RPMI8226 (cell line): ENCODE measurements at regions not wholly inside any gene's neighbourhood (a gene's known extent, or its start where the extent isn't known, plus 50 kb on each side); places are given as distances from the start of the nearest gene placed in this dataset.

Source experiments
- DNase-seq: peaks from one replicate; pipeline ENCODE4 v3.0.0-alpha.2; 2015

DNA sequence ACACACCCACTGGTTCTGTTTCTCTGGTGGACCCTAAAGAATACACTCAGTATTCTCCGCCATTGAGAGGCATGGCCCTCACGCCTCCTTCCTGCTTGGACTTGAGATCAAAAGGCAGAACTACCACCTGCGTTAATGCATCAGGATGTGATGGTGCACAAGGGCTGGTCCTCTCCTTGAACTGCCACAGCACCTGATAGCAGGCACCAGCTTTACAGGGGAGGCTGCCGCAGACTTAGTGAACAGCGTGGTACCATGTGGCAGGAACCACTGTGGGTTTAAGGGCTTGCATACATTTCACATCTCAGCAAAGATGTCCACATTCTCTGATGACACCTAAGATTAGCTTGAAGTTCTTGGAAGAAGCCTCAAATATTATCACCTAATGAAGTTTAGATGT lies 208.7 kb downstream of the GADD45G start:
- DNase-seq: no peak

DNA sequence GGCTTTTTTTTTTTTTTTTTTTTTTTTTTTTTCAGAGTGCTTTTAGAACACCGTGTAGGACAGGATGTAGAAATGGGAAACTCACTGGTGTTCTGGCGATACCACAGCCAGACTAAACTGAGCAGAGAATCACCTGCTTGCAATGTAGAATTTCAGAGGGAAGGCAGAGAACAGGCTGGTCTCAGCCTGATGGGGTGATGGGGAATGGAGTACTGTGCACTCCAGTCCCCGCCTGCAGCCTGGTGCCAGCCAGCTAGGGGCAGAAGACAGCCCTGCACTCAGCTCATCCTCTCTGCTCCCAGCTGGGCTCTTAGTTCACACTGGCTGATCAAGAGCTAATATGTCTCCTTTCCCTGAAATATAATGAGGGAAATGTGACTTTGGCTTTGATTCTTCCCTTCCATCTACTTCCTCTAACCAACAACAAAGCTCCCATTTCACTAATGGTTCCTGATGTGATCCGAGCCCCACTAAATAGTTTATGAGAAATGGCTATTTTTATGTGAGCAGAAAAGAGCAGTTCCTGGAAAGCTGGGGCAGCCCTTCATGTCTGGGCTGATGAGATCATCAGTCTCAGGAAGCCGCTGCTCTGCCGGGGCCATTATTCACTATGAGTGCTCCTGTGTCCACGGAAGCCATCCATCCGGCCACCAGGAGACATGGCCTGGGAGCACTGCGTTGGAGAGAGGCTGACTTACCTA lies 209.7 kb downstream of the GADD45G start:
- DNase-seq: no peak

DNA sequence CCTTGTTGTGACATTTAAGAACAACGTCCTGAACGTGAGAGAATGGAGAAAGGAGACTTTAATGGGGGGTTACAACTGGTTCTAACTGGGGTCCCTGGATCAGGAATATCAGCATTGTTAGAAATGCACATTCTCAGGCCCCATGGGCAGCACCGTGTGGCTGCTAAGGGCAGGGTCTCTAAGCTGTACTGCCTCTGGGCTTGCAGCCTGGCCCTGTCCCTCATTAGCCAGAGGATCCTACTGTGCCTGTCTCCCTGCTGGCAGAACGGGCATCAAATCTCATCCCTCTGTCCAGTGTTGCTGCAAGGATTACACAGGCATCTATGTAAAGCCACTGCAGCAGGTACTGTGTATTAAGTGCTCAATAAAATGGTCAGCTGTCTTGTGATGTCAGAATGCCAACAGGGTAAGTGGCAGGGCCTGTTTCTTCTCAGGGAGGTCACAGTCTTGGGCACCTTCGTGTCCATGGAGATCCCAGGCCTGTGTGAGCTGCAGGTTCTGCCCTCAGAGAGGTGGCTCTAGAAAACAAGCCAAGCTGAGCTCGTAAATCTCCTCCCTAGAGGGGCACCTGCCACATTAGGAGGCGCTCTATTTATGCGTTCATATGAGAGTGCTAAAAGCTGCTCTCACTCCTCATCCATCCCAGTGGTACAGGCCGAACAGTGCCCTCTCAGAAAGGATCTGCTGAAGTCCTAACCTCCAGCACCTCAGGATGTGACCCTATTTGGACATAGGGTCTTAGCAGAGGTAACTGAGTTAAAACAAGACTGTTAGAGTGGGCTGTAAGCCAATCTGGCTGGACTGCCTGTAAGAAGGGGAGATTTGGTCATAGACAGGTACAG lies 210.5 kb downstream of the GADD45G start:
- no peak for DNase-seq

DNA sequence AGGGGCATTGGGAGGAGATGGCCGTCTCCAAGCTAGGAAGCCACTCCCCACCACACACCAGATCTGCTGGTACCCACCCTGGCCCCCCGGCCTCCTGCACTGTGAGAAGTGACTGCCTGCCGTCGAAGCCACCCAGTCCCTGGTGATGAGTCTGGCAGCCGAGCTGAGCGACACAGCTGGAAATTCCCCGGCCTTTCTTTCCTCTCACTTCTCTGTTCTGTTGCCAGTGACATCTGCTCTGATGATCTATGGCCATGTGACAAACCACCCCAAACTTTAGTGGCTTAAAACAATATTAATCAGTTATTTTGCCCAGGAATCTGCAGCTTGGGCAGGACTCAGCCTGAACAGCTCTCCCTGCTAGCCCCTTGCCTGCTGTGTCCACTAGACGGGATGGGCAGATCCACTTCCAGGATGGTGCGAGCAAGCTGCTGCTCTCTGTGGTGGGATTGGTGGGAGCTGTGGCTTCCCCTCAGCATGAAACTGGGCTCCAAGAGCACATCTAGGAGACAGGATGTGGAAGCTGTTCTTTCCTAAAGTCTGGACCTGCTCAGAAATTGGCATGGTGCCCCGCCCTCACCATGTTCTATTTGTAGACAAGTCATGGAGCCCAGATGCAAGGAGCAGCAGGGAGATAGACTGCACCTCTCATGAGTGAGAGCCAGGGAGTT lies 211.2 kb downstream of the GADD45G start:
- no peak for DNase-seq

DNA sequence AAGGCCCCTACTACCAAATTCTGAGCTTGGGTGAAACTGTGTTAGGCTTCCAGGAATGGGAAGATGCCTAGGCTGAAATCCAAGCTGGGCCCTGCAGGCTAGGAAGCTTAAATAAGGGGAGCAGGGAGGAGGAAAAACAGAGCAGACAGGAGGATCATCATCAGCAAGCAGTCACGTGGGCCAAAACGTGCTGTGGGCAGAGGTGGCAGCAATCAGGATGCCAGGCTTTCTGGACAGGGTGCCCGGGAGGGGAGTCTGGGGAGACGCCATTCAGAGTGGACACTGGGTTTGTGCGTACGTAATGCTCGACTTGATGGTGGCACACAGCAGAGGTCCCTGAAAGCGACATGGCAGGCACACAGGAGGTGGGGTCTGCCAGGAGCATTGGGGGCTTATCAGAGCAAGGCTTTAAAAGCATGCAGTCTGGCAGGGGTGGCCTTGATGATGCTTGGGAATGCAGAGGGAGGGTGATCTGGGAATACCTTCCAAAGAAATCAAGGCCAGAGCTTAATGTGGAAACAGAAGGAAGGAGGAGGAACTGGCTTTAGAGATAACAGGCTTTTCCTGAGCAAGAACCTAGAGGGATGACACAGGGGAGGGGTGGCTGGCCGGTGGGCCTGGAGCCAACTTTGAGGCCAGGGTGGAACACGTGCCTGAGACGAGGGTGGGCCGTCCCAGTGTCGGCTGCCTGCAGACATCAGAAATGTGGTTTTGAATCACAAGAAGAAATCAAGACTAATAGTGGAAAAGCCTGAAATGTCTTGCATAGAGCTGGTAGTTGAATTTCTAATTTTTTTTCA lies 212.5 kb downstream of the GADD45G start:
- DNase-seq: no peak

DNA sequence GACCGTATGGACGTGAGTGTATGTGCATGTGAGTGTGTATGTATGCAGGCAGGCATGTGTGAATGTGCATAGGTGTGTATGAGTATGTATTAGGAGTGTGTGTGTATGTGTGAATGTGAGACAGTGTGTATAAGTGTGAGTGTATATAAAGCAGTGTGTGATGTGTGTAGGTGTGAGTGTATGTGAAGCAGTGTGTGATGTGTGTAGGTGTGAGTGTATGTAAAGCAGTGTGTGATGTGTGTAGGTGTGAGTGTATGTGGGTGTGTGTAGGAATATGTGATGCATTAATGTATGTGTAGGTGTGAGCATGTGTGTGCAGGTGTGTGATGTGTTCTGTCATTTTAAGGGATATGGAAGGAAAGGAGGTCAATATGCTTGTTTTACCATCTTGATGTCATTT lies 215.5 kb downstream of the GADD45G start:
- DNase-seq: no peak

DNA sequence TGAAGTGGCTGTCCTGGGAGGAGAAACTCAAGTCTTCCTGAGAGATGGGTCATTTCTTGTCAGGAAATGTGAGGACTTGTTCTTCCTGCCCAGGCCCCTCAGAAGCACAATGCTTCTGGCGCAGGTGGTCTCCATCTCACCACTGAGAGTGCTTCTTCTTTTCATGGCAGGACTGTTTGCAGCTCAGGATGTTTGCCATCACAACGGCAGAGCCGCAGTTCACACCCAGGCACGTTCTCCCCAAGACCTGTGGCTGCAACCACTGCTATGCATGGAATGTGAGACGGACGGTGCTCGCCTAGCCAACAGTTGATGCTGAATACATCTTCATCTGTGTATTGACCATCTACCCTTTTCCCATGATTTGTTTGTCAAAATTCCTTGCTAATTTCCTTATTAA lies 216.3 kb downstream of the GADD45G start:
- no peak for DNase-seq

DNA sequence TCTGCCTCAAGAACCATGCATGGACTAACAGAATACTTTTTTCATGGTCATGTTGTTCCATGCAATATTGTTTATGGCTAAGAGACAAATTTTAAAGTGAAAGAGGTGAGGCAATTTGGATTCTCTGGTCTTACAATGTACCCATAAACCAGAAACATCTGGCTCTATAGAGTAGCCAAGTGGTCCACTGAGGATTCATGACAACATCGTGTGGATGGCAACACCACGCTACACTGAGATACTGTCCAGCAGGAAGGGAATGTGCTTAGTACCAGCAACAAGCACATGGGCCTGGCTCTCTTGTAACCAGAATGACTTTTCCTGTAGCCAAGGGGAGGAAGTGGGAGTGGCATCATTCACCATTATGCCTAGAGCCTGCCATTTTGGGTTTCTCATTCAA lies 218.2 kb downstream of the GADD45G start:
- no peak for DNase-seq

DNA sequence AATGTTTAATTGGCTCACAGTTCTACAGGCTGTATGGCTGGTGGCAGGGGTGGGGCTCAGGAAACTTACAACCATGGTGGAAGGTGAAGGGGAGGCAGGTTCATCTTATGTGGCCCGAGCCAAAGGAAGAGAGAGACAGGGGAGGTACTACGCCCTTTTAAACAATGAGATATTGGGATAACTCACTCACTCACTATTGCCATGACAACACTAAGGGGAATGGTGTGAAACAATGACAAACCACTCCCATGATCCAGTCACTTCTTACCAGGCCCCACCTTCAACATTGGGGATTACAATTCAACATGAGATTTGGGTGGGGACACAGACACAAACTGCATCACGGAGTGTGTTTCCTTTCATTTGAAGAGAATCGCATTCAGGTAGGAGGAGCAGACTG lies 220.9 kb downstream of the GADD45G start:
- no peak for DNase-seq

DNA sequence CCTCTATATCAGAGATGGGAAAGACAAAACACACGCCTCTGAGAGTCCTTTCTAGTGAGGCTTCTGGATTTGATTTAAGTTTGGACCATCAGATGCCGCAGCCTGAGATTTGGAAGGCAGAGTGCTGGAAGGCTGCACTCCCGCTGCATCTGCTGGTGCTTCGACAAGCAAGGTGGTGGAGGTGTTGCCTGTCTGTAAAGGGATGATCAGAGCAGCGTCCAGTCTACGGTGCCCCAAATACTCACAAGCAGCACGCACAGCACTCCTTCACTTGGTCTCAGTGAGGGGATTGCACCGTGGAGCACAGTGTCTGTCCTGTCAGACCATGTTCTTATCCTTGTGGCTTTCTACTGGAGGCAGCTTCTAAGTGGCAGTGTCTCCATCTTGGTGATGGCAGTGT lies 221.4 kb downstream of the GADD45G start:
- DNase-seq: no peak

DNA sequence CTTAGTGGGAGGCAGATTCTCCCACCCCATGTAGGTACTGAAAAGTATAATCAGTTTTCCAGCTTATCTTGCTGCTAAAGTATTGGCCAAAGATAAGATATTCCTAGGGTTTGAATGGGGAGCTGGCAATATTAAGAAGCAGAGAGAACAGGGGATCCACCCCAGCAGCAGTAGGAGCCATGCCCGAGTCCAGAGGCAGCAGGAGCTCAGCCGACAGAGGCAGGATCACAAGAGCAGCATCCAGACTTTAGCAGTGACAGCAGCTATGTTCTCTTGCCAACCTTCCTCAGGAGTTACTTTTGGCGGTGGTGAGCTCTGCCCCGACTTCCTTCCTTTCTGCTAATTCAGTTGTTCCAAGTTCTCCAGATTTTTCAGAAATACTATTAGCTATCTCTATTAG lies 224.5 kb downstream of the GADD45G start:
- DNase-seq: no peak

DNA sequence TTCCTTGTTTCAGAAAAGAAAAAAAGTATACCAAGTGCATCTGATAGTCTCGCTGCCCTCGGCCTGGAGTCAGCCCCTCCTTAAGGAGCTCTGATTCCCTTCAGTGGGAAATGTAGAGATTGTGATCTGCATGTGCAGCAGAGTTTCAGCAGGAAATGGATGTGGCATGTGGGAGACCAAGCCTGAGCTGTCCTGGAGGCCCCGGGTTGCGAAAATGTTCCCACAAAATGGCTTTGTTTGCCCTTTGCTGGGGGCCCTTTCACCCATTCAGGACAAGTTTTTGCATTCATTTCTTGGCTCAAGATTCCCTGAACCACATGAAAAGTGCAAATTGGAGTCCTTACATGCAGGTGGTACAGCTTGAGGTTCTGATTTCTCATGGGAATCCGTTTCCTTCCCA lies 230.9 kb downstream of the GADD45G start:
- DNase-seq: no peak

DNA sequence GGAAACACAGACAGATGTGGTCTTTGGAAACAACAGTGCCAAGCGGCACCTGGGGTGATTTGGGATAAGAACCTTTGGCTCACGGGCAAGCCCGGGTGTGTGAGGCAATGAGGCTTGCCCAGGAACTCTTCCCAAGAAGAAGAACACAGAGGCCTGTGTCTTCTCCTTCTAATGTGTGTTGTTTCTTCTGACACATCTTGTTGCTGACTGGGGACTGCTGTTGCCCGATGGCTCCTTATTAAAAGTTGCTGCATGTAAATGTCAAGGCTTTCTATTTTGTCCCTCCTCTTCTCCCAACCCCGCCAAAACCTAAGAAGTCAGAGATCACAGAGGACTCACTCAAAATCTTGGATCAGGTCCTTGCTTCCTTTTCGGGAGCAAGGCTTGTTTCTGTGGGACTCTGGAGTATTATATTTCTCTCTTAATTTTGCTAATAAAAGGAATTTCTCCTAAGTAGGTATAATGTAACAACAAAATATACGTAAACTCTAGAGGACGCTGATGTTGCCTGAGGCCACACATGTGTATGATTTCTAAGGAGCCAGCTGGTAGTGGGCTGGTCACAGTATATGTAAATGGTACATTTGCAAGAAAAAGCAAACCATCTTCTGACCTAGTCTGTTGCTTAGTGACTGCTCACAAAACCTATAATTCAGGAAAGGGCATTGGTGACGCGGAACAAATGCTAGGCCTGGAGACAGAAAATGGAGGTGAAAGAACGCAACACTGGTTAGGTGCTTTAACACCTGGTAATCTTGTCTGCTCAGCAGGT lies 232.5 kb downstream of the GADD45G start:
- DNase-seq: no peak

DNA sequence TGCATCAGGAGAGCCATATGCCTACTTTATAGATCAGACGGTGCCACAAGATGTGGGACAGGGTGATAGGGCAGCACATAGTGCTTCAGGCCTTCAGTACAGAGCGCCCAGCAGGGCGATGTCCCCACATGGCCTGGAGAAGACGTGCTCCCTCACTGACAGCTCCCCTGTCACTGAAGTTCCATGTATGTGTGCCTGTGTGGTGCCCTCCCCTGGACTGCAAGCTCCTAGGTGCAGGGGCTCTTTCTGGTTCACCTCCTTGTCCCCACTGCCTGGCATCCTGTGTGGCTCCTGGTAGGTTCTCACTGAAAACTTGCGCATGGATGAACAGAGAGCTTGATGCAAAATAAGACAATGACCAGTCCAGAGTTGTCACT lies 233.1 kb downstream of the GADD45G start:
- no peak for DNase-seq

DNA sequence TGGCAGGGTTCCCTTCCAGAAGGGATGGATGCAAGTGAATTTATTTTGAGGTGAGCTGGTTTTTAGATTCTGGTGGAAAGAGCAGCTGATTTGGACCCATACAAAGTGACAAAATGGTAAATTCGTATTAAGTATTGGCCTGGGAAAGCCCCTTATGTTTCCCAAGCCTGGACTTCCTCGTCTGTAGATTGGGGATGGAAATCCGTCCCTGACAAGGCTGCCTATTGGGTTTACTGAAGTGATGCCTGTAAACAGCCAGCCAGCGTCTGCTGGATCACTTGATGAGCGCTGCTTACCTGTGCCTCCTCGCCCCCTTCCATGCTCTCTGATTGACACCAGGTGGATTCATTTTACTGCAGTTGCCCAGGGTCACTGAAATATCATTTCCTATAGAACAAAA lies 233.8 kb downstream of the GADD45G start:
- no peak for DNase-seq

DNA sequence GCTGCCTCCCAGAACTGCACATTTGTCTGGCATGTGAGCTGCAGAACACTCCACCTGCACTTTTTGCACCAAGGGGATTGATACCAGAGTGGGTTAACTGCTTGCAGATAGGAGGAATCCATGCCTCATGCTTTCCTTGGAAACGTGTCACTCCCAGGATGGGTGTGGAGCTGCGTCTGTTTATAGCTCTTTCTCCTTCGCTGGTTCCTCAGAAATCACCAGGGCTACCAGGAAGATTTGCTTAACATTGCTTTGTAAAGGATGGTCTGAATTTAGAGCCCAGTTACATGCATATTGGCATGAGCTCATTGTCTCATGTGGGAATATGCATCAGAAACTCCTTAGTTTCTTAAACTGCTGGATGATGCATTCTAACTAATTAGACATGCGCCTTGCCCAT lies 234.6 kb downstream of the GADD45G start:
- DNase-seq: no peak

DNA sequence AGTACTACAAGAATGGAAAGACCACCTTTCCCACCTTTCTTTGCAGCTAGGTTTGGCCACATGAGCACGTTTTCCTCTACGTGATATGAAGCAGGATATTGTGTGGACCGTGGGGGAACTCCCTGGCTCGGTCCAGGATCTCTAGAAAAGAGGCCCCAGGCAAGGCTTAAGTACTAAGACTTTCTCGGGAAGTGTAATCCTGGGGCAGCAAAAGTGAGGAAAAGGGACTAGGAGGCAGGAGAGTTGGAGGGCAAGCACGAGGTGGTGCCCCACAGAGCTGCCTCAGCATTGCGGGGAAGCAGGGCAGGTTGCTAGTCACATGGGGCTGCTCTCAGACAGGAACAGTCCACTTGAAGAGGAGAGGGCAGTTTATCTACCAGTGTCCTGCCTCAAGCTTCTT lies 235.1 kb downstream of the GADD45G start:
- no peak for DNase-seq

DNA sequence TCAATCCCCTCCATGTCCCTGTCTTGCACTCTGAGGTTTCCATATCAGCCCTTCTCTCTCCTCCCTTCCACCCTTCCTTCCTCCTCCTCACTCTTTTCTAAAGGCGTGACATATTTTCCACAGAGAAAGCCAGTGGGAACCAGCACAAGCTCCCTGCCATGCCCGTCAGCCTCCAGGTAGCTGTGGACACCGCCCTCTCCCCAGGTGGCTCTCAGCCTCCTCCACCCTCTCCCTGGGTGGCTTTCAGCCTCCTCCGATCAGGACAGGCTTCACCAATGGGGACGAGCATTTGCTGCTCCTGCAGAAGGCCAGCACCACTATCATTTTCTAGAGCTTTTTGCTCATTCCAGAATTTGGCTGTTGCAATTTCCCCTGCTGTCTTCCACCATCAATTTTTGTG lies 236.6 kb downstream of the GADD45G start:
- DNase-seq: no peak

DNA sequence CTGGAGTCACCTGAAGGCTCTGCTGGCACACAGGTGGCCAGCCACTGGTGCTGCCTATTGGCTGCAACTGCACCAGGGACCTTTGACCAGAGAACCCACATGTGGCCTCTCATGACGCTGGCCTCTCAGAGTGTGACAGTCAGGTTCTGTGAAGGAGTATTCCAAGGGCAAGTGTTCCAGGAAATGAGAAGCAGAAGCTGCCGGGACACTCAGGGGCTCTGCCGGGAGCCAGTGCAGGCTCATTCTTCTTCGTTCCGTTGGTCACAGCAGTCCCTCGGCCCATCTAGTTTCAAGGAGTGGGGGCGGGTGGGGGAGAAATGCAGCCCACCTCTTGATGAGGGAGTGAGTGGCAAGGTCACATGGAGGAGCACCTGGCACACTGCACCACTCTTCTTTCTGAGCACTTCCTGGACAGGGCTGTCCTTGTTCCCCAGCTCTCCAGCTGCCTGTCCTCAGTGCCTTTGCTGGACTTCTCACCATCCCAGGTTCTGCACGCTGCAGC lies 237.5 kb downstream of the GADD45G start:
- no peak for DNase-seq

DNA sequence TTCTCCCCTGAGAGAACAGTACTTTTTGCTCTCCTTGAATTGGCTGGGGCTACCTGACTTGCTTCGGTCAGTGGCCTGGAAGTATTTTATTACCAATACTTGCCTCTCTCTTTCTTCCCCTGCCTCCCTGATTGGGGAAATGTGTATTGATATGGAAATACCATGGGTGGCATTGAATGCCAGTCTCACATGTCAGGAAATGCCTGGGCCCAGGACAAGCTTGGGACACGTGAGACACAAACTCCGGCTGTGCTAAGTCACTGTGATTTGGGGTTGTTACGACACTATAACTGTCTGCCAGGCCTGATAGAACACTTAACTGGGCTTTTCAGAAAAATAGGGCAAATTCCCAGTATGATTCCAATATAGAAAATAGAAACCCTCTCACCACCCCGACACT lies 238.3 kb downstream of the GADD45G start:
- no peak for DNase-seq

DNA sequence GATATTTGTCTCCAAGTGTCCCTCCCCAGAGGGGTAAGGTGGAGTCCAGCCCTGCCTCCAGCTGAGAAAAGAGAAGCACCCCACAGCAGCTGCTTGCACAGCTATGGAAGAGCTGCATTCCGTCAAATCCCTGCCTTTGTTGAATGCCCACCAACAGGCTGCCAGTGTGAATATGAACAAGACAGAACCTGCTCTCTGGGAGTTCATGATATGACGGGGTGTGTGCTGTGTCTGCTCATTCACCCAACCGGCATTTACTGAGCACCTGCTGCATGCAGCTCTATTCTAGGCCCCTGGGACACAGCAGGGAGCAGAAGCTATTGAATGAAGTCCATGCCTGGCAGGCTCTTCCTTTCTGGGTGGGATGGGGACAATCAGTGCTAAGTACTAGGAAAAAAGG lies 238.8 kb downstream of the GADD45G start:
- DNase-seq: no peak

DNA sequence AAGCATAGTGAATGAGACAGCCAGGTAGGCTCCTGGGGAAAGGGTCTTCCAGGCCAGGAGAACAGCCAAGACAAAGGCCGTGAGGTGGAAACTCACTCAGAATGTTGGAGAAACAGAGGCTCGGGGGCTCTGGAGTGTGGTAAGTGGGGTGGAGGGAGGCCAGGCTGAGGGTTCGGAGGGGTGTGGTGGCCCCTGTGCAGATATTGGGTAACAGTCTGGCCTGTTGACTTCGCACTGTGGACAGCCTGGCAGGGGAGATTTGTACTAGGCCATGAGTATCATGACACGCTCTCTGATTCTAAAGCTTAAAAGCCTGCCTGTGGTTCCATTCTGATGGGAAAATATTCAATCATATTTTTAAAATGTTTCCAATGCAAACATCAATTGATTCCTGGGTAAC lies 239.3 kb downstream of the GADD45G start:
- no peak for DNase-seq
